GM12892 (cell line): ENCODE measurements at regions not wholly inside any gene's neighbourhood (a gene's known extent, or its start where the extent isn't known, plus 50 kb on each side); places are given as distances from the start of the nearest gene placed in this dataset.

Experiments used
- POLR2A ChIP-seq: IDR thresholded peaks from 2 replicates; pipeline ENCODE4 v1.6.1; 2011; ENCODE audit warnings: low read depth, low read length, control low read depth
- POLR2AphosphoS5 ChIP-seq: IDR thresholded peaks from 2 replicates; pipeline ENCODE4 v1.6.1; 2011; ENCODE audit warnings: low read depth, low read length, control low read depth

DNA sequence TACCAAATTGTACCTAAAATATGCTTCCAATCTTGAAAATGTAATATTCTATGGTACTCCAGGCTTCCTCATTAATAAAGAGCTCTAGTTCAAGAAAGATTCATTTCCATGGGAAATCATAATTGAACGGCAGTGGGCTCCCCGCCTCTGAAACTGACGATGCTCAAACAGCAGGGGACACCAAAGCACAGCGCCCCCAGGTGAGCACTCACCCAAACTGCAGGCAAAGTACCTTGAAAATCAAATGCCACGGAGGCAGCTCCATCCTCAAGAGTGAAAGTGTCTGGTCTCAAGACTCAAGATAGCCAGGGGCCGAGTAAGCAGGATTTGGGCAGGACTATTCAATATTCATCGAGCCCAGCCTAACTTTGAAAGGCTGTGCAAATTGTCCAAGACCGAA, 217.4 kb upstream of the TNRC6C start:
- TF ChIP-seq POLR2A = no peak
- no peak for TF ChIP-seq POLR2AphosphoS5
